GM19035 (cell line): ENCODE measurements at regions not wholly inside any gene's neighbourhood (a gene's known extent, or its start where the extent isn't known, plus 50 kb on each side); places are given as distances from the start of the nearest gene placed in this dataset.

Experiments used
- ATAC-seq: cut with Tn5 transposase; IDR thresholded peaks from one replicate; pipeline ENCODE4 v1.9.1; 2021; ENCODE audit not compliant: unreplicated experiment

- ATAC-seq, result no peak
These were observed 740.1 kb upstream of the LINC00305 start for GRCh38 chr18:64888956-64889355.

DNA sequence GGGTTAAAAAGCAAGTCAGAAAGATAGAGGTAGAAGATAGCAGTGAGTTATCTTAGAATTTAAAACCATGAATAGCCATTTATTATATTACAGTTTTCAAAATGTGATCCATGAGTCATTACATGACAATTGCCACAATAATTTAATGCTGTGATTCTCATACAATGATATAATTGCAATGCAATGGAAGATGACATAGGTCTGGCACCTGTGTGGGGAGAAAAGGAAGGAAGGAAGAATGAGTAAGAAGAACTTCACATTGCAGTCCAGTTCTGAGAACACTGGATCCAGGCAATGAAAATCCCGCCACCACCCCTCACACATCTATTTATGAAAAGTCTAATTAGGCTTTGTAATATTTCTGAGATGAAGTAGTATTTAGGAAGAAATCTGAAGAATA is 738.1 kb upstream of the LINC00305 start:
- no peak for ATAC-seq

- ATAC-seq, result no peak
These were observed 734.0 kb upstream of the LINC00305 start for GRCh38 chr18:64882896-64883295.

- ATAC-seq, result no peak
These were observed 727.9 kb upstream of the LINC00305 start for GRCh38 chr18:64876833-64877232.

GRCh38 chr18:64872710-64873458 is 724.0 kb upstream of the LINC00305 start:
- no peak for ATAC-seq

DNA sequence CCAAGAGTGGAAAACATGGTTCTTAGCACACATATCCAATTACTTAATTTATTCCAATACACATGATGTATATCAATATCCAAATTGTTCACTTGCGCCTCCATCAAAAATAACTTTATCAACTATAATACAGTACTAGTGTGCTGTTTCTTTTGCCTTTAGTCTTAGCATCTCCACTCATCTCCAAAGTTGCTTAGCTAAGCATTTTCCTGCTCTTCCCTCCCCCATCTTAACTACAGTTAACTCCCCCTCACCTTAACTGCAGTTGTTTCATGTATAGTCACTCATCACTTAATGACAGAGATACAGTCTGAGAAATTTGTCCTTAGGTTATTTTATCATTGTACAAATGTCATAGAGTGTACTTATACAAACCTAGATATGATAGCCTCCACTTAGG is 705.2 kb upstream of the LINC00305 start:
- ATAC-seq, result no peak

GRCh38 chr18:64852281-64852680 is 703.4 kb upstream of the LINC00305 start:
- ATAC-seq, result no peak

DNA sequence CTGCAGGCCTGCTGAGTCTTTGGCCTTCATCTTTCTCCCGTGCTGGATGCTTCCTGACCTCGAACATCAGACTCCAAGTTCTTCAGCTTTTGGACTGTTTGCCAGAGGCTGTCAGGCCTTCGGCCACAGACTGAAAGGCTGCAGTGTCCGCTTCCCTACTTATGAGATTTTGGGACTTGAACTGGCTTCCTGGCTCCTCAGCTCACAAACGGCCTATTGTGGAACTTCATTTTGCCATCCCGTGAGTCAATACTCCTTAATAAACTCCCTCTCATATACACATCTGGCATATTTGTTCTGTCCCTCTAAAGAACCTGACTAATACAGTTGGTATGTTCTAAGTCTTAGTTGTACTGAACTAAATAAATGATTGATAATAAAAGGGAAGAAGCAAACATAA is 702.8 kb upstream of the LINC00305 start:
- ATAC-seq, result no peak

DNA sequence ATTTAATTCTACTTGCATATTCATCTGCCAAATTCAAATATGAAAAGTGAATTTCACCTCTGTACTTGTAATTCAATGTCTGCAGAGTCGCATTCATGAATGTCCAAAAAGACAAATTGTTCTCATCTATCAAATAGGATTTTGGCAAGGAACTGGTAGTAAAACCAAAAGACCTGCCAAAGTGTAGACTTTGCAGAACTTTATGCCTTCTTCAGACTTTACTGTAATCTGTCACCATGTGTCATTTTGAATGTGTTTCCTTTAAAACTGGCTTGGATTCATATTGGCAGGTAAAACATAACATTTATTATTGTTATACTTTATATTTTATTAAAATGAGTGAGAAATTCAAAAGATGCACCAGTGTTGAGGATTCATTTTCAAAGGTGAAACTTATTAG is 701.9 kb upstream of the LINC00305 start:
- ATAC-seq, result no peak

GRCh38 chr18:64840911-64841701 is 692.2 kb upstream of the LINC00305 start:
- ATAC-seq, result no peak

DNA sequence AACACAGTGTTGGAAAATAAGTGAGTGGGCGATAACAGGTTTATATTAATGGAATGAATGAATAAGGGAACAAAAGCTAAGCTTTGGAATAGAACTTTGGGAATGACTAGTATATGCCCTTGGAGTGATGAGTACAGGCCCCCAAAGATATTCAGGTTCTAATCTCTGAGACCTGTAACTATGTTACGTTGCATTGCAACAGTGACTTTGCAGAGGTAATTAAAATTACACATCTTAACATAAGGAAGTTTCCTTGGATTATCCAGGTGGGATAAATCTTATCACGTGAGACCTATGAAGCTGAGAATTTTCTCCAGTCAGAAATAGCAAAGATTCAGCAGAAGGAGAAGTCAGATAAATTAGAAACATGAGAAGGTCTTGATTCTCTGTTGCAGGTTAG is 661.5 kb upstream of the LINC00305 start:
- no peak for ATAC-seq

GRCh38 chr18:64809801-64810200 is 660.9 kb upstream of the LINC00305 start:
- no peak for ATAC-seq

GRCh38 chr18:64807560-64807959 is 658.7 kb upstream of the LINC00305 start:
- ATAC-seq, result no peak

DNA sequence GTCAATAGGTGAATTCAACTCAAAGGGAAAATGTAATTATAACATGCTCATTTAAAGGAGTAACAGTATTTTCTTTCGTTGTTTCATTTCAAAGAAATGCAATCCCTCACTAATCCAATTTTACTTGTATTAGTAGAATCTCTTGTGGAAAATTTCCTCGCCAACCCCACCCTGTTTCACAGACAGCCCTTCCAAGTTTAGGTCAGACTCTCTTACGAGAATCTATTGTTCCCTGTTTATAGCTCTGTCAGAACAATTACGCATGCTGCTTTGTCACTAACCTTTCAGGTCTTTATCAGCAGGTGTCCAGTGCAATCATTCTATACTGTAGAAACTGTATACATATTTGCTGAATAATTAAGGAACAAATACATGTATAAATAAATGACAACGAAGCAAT is 657.8 kb upstream of the LINC00305 start:
- ATAC-seq, result no peak

- ATAC-seq, result no peak
These were observed 657.3 kb upstream of the LINC00305 start for GRCh38 chr18:64806232-64806631.

GRCh38 chr18:64803471-64803870 is 654.6 kb upstream of the LINC00305 start:
- no peak for ATAC-seq

- ATAC-seq, result no peak
These were observed 651.3 kb upstream of the LINC00305 start for GRCh38 chr18:64800151-64800550.

DNA sequence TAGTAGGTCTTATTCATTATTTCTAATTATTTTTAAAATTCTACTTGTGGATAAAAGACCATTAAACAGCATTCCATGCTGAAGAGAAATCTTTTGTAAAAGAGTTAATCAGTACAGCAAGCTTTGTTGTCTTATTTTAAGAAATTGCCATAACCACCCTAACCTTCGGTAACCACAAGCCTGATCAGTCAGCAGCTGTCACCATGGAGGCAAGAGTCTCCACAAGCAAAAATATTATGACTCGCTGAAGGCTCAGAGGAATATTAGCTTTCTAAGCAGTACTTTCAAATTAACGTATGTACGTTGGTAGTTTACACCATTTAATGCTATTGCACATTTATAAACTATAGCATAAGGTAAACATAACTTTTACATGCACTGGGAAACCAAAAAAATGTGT is 650.5 kb upstream of the LINC00305 start:
- no peak for ATAC-seq

GRCh38 chr18:64791236-64791635 is 642.3 kb upstream of the LINC00305 start:
- no peak for ATAC-seq

GRCh38 chr18:64785686-64786085 is 636.8 kb upstream of the LINC00305 start:
- ATAC-seq, result no peak

GRCh38 chr18:64777556-64777955 is 628.7 kb upstream of the LINC00305 start:
- no peak for ATAC-seq

GRCh38 chr18:64765908-64766307 is 617.0 kb upstream of the LINC00305 start:
- ATAC-seq, result no peak
